ENCODE measurements at regions not wholly inside any gene's neighbourhood (a gene's known extent, or its start where the extent isn't known, plus 50 kb on each side); places are given as distances from the start of the nearest gene placed in this dataset.

DNA sequence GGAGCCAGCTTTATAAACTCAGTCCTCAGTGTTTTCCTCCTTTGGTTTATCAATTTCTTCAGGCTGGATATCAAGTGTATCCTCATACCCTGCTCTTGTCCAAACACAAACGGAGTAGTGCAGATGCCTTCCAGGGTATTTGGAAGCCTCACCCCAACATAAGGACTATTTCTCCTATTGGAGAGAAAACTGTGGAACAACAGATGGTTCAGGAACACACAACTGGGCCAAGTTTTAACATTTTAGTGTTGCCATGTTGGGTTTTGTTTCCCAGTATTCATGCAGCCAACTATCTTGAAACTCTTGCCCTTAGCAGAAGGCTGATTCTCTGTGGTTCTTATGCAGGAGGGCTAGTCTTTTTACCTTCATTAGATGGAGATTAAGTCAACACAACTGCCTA, 398.1 kb downstream of the GABRB3 start:
- TF ChIP-seq, protein P1, sequence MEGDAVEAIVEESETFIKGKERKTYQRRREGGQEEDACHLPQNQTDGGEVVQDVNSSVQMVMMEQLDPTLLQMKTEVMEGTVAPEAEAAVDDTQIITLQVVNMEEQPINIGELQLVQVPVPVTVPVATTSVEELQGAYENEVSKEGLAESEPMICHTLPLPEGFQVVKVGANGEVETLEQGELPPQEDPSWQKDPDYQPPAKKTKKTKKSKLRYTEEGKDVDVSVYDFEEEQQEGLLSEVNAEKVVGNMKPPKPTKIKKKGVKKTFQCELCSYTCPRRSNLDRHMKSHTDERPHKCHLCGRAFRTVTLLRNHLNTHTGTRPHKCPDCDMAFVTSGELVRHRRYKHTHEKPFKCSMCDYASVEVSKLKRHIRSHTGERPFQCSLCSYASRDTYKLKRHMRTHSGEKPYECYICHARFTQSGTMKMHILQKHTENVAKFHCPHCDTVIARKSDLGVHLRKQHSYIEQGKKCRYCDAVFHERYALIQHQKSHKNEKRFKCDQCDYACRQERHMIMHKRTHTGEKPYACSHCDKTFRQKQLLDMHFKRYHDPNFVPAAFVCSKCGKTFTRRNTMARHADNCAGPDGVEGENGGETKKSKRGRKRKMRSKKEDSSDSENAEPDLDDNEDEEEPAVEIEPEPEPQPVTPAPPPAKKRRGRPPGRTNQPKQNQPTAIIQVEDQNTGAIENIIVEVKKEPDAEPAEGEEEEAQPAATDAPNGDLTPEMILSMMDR (IDR thresholded peaks at IDR 0.05) = no peak
- no peak for TF ChIP-seq POLR2A (IDR thresholded peaks at IDR 0.05)
- no peak for TF ChIP-seq EP300 (IDR thresholded peaks at IDR 0.05)
- no peak for TF ChIP-seq POLR2AphosphoS5 (IDR thresholded peaks at IDR 0.05)
